Trophoblast cell (in vitro differentiated cells and primary cell): ENCODE measurements at regions not wholly inside any gene's neighbourhood (a gene's known extent, or its start where the extent isn't known, plus 50 kb on each side); places are given as distances from the start of the nearest gene placed in this dataset.

Experiments
- DNase-seq, 2 donors: peaks; one replicate each; pipeline ENCODE4 v3.0.0-alpha.2; 2016
- H2AFZ ChIP-seq: 2 replicates; pipeline ENCODE4 v1.6.1; 2013; ENCODE audit warnings: low read length, moderate library complexity, mild to moderate bottlenecking; ENCODE audit not compliant: insufficient read depth, poor library complexity
- H2AK5ac ChIP-seq: 2 replicates; pipeline ENCODE4 v1.6.1; 2013; ENCODE audit warnings: mild to moderate bottlenecking, low read length
- H2BK120ac ChIP-seq: 2 replicates; pipeline ENCODE4 v1.6.1; 2013; ENCODE audit warnings: low read length, mild to moderate bottlenecking, moderate library complexity; ENCODE audit not compliant: insufficient read depth, poor library complexity
- H2BK12ac ChIP-seq: 2 replicates; pipeline ENCODE4 v1.6.1; 2013; ENCODE audit warnings: mild to moderate bottlenecking, low read length, moderate library complexity
- H2BK5ac ChIP-seq: 2 replicates; pipeline ENCODE4 v1.6.1; 2013; ENCODE audit warnings: low read length, low read depth, moderate library complexity, mild to moderate bottlenecking; ENCODE audit not compliant: poor library complexity
- H3K14ac ChIP-seq: 2 replicates; pipeline ENCODE4 v1.6.1; 2013; ENCODE audit warnings: mild to moderate bottlenecking, low read length
- H3K18ac ChIP-seq: 2 replicates; pipeline ENCODE4 v1.6.1; 2013; ENCODE audit warnings: mild to moderate bottlenecking, low read length
- H3K23ac ChIP-seq: 2 replicates; pipeline ENCODE4 v1.6.1; 2013; ENCODE audit warnings: low read length
- H3K27ac ChIP-seq: 2 replicates; pipeline ENCODE4 v1.5.1; 2013; ENCODE audit warnings: low read depth, mild to moderate bottlenecking, inconsistent platforms, low read length, moderate library complexity
- H3K27me3 ChIP-seq: 2 replicates; pipeline ENCODE4 v1.6.1; 2013; ENCODE audit warnings: inconsistent platforms, mild to moderate bottlenecking, low read length, moderate library complexity; ENCODE audit not compliant: insufficient read depth
- H3K36me3 ChIP-seq, 2 experiments: 1 replicate in 1 of 2; 2 replicates in 1 of 2; pipeline ENCODE4 v1.6.1; 2013; ENCODE audit warnings: low read length in 2 of 2, mild to moderate bottlenecking in 2 of 2, moderate library complexity in 1 of 2; ENCODE audit not compliant: insufficient read depth in 2 of 2, control insufficient read depth in 1 of 2
- H3K4ac ChIP-seq: 2 replicates; pipeline ENCODE4 v1.6.1; 2013; ENCODE audit warnings: low read depth, mild to moderate bottlenecking, low read length, moderate library complexity
- H3K4me1 ChIP-seq, 2 experiments: 1 replicate in 1 of 2; 2 replicates in 1 of 2; pipeline ENCODE4 v1.6.1; 2013; ENCODE audit warnings: low read length in 2 of 2, mild to moderate bottlenecking in 2 of 2, moderate library complexity in 1 of 2; ENCODE audit not compliant: insufficient read depth in 2 of 2, control insufficient read depth in 1 of 2
- H3K4me2 ChIP-seq: 2 replicates; pipeline ENCODE4 v1.6.1; 2013; ENCODE audit warnings: inconsistent platforms, mild to moderate bottlenecking, low read length, moderate library complexity
- H3K4me3 ChIP-seq: 2 replicates; pipeline ENCODE4 v1.5.1; 2013; ENCODE audit warnings: mild to moderate bottlenecking, low read depth, low read length, inconsistent platforms
- H3K79me1 ChIP-seq: one replicate; pipeline ENCODE4 v1.6.1; 2013; ENCODE audit warnings: low read length
- H3K79me2 ChIP-seq: 2 replicates; pipeline ENCODE4 v1.6.1; 2013; ENCODE audit warnings: low read length, mild to moderate bottlenecking; ENCODE audit not compliant: control insufficient read depth, insufficient read depth, poor library complexity
- H3K9ac ChIP-seq: 2 replicates; pipeline ENCODE4 v1.6.1; 2013; ENCODE audit warnings: mild to moderate bottlenecking, low read length
- H3K9me3 ChIP-seq: 2 replicates; pipeline ENCODE4 v1.6.1; 2013; ENCODE audit warnings: low read depth, mild to moderate bottlenecking, control low read depth, inconsistent platforms, low read length; ENCODE audit not compliant: insufficient read depth
- H4K12ac ChIP-seq: 2 replicates; pipeline ENCODE4 v1.6.1; 2013; ENCODE audit warnings: low read depth, mild to moderate bottlenecking, low read length, moderate library complexity
- H4K8ac ChIP-seq: 2 replicates; pipeline ENCODE4 v1.6.1; 2013; ENCODE audit warnings: low read depth, mild to moderate bottlenecking, low read length, moderate library complexity
- H4K91ac ChIP-seq: one replicate; pipeline ENCODE4 v1.6.1; 2013; ENCODE audit warnings: low read depth, mild to moderate bottlenecking, low read length, moderate library complexity
- whole genome bisulfite sequencing: extraction: QIAGEN DNeasy Blood & Tissue Kit; methylation state at CpG from one replicate; pipeline ENCODE4 v1.1.7; 2013; ENCODE audit warnings: missing lambda C conversion rate; ENCODE audit not compliant: insufficient read length, insufficient coverage; ENCODE audit errors: extremely low coverage; 5-methylcytosine and 5-hydroxymethylcytosine counted together

DNA sequence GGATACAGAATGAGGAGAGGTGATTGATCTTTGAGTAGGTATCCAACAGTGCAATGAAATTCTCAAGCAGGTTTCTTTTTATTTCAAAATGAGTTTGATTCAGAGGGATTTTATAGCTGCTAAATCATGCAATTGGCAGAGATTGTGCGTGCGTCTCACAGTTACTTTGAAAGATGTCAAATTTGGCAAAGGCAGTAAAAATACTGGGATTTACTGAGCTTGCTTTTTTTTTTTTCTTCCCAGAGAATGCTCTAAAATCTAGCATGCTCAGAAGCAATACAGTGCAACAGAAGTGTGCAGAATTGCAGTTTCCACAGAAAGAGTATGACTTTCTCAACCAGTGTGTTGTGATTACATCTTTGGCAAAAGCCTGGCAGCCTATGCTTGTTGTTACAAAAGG lies 410.7 kb upstream of the GOT2 start:
- Histone ChIP-seq H3K36me3 (no peaks in the 10 kb centered on the region), H3K79me1 (no peaks in the 10 kb centered on the region), H3K4me3 (no peak overlapping the region), H3K4ac (no peak overlapping the region), H2BK120ac (no peak overlapping the region), H3K4me2 (no peak overlapping the region), H4K8ac (no peak overlapping the region), H3K9ac (no peak overlapping the region), H2AK5ac (no peak overlapping the region), H2BK12ac (no peak overlapping the region), H4K91ac (no peak overlapping the region), H3K23ac (no peak overlapping the region), H2AFZ (no peak overlapping the region), H3K4me1 (no peaks in the 10 kb centered on the region), H3K14ac (no peak overlapping the region), H4K12ac (no peak overlapping the region), H3K79me2 (no peaks in the 10 kb centered on the region), H3K18ac (no peak overlapping the region), H2BK5ac (no peak overlapping the region), H3K9me3 (no peaks in the 10 kb centered on the region), H3K27me3 (no peaks in the 10 kb centered on the region), H3K27ac (no peak overlapping the region)
- no CpG with 5 or more reads among the region's 2 CpGs for WGBS
- DNase-seq, result no peak

DNA sequence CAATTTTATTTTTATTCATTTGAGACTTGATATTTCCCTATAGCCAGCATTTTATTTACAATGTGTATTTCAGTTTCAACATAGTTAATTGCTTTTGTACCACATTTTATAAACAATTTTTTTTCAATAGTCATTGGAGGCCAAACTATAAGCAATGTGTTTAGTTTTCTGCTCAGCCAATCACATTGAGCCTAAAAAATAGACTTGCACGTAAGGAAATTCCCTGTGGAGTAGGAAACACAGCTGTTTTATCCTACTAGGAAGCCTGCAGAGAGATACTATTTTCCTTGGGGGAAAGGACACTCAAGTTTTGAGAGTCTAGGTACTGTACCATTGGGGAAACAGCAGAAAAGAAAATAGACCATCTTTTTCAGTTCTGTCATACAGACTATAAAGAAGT lies 410.2 kb upstream of the GOT2 start:
- no peaks in the 10 kb centered on the region for H3K4me1 ChIP-seq
- H3K9me3 ChIP-seq, result no peaks in the 10 kb centered on the region
- no peak overlapping the region for H3K4me3 ChIP-seq
- no peaks in the 10 kb centered on the region for H3K27me3 ChIP-seq
- no peak overlapping the region for H4K8ac ChIP-seq
- no peak overlapping the region for H3K9ac ChIP-seq
- H3K23ac ChIP-seq, result no peak overlapping the region
- no peak overlapping the region for H3K4ac ChIP-seq
- DNase-seq, result no peak
- no peak overlapping the region for H2AK5ac ChIP-seq
- no peak overlapping the region for H2BK120ac ChIP-seq
- H3K36me3 ChIP-seq, result no peaks in the 10 kb centered on the region
- H2AFZ ChIP-seq, result no peak overlapping the region
- no peak overlapping the region for H2BK5ac ChIP-seq
- no peak overlapping the region for H4K12ac ChIP-seq
- H4K91ac ChIP-seq, result no peak overlapping the region
- no peak overlapping the region for H3K18ac ChIP-seq
- H3K79me1 ChIP-seq, result no peaks in the 10 kb centered on the region
- H3K27ac ChIP-seq, result no peak overlapping the region
- no peak overlapping the region for H3K4me2 ChIP-seq
- H3K79me2 ChIP-seq, result no peaks in the 10 kb centered on the region
- no peak overlapping the region for H2BK12ac ChIP-seq
- no peak overlapping the region for H3K14ac ChIP-seq
- no CpG with 5 or more reads among the region's 1 CpG for WGBS

DNA sequence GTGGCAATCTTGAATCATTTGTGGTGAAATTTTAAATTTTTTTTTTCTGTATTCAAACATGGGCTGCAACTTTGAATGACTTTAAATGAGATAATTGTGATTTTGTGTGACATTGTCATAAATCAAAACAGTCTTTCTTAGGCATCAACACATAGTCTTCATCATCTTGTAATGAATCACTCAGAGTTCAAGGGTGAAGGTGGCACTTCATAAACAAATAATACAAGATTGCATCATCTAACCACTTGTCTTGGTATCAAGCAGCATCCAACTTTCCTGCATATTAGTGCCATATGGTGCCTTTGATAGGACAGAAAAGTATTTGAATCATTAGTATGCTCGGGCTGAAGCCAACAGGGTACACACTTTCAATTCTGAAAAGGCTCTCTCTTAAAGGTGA lies 392.4 kb upstream of the GOT2 start:
- no peaks in the 10 kb centered on the region for H3K4me1 ChIP-seq
- no peak overlapping the region for H2BK120ac ChIP-seq
- H3K27me3 ChIP-seq, result no peaks in the 10 kb centered on the region
- no peaks in the 10 kb centered on the region for H3K9me3 ChIP-seq
- no peaks in the 10 kb centered on the region for H3K36me3 ChIP-seq
- H2BK5ac ChIP-seq, result no peak overlapping the region
- H3K23ac ChIP-seq, result no peak overlapping the region
- H3K14ac ChIP-seq, result no peak overlapping the region
- H3K18ac ChIP-seq, result no peak overlapping the region
- no peak overlapping the region for H3K9ac ChIP-seq
- no CpG with 5 or more reads among the region's 1 CpG for WGBS
- H4K12ac ChIP-seq, result no peak overlapping the region
- H2AFZ ChIP-seq, result no peak overlapping the region
- no peak overlapping the region for H4K91ac ChIP-seq
- no peak overlapping the region for H3K4me2 ChIP-seq
- no peaks in the 10 kb centered on the region for H3K79me2 ChIP-seq
- no peak overlapping the region for H3K27ac ChIP-seq
- H2BK12ac ChIP-seq, result no peak overlapping the region
- no peak overlapping the region for H2AK5ac ChIP-seq
- H3K79me1 ChIP-seq, result no peaks in the 10 kb centered on the region
- DNase-seq, result no peak
- no peak overlapping the region for H3K4me3 ChIP-seq
- H4K8ac ChIP-seq, result no peak overlapping the region
- no peak overlapping the region for H3K4ac ChIP-seq

DNA sequence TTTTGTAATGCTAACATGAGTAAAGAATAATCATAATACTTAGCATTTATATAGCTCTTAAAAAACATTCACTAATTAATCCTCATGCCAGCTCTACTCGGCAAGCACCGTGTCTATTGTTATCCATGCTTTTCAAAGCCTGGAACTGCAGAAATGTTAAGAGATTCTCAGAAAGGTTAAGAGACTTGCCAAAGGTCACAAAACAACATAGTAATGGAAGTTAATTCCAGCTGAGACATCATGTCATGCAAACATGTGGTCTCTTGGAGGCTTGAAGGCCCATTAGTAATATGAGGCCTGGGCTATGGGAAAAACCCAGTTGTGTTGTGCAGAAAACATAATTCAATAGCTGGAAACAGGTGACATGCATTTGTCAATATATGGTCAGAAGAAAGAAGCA lies 389.9 kb upstream of the GOT2 start:
- Histone ChIP-seq H2BK5ac (no peak overlapping the region), H3K27ac (no peak overlapping the region), H3K18ac (no peak overlapping the region), H3K23ac (no peak overlapping the region), H3K14ac (no peak overlapping the region), H3K9ac (no peak overlapping the region), H4K8ac (no peak overlapping the region), H3K27me3 (no peaks in the 10 kb centered on the region), H2BK120ac (no peak overlapping the region), H2AFZ (no peak overlapping the region), H3K4me2 (no peak overlapping the region), H3K36me3 (no peaks in the 10 kb centered on the region), H3K4ac (no peak overlapping the region), H3K4me1 (no peaks in the 10 kb centered on the region), H3K79me1 (no peaks in the 10 kb centered on the region), H3K4me3 (no peak overlapping the region), H4K12ac (no peak overlapping the region), H2AK5ac (no peak overlapping the region), H2BK12ac (no peak overlapping the region), H3K9me3 (no peaks in the 10 kb centered on the region), H4K91ac (no peak overlapping the region), H3K79me2 (no peaks in the 10 kb centered on the region)
- DNase-seq, result no peak
- no CpG with 5 or more reads among the region's 2 CpGs for WGBS
